Erythroblast (primary cell): ENCODE measurements at regions not wholly inside any gene's neighbourhood (a gene's known extent, or its start where the extent isn't known, plus 50 kb on each side); places are given as distances from the start of the nearest gene placed in this dataset.

Experiments used
- DNase-seq, 2 experiments: peaks; one replicate each; lab custom pipeline; 2025; lab: John Stamatoyannopoulos, UW
- GATA1 ChIP-seq: IDR thresholded peaks from 2 replicates; pipeline ENCODE4 v1.6.1; 2011; ENCODE audit warnings: low read depth, mild to moderate bottlenecking, control low read depth, low read length, moderate library complexity
- POLR2A ChIP-seq: IDR thresholded peaks from 2 replicates; pipeline ENCODE4 v1.6.1; 2011; ENCODE audit warnings: mild to moderate bottlenecking, low read length

DNA sequence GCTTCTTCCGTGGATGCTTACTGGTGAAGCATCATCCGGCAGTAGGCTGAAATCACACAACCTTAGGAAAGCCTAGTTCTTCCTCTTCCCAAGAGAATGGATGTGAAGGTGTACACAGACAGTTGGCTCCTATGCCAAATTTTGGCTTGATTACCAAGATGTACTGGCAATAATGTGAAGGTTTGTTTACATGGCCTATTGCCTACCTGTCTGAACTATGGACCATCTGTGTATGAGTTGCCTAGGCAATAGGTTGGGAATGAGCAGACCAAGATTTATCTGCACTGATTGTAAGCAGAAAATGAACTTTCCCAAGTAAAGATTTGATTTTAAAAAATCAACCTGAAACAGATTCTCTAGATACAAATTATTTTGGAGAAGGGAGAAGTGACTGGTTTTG lies 325.9 kb upstream of the SORCS1 start:
- TF ChIP-seq GATA1 (no peak), POLR2A (no peak)

DNA sequence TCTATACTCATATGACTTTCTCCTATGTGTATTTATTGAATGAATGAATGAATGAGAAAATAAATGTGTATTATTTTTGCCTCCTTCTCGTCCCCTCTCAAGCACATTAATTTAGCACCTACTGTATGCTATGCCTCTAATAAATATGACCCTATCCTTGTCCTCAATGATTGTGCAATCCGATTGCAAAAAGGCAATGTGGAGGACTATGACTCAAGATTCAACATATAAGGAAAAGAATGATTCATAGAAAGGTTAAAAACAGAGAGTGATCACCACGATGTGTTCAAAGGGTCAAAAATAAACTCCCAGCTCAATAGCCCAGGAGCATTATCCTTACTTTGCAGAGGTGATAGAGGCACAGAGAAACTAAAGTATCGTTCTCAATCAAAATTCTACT lies 322.8 kb upstream of the SORCS1 start:
- TF ChIP-seq GATA1, result no peak
- no peak for TF ChIP-seq POLR2A
- DNase-seq, result no peak

More for the DNA sequence above, 325.9 kb upstream of the SORCS1 start:
- DNase-seq, result no peak

DNA sequence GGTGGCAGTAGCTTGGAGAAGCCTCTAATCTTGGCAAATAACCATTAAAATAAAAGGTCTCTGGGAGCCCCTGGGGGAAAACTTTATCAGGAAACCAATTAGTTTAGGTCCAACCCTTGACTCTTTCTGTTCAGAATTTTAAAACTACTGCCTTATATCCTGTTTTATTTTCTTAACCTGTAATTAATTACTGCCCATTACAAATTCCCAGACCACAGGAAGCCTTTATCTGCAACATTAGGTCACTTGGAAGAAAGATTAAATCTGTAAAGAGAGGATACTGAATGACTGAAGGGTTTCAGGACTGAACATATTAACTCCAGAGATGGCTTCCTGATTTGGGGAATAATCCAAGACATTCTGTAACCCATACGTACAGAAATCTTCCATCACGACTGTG lies 320.5 kb upstream of the SORCS1 start:
- DNase-seq, result no peak
- TF ChIP-seq POLR2A, result no peak
- TF ChIP-seq GATA1, result no peak

DNA sequence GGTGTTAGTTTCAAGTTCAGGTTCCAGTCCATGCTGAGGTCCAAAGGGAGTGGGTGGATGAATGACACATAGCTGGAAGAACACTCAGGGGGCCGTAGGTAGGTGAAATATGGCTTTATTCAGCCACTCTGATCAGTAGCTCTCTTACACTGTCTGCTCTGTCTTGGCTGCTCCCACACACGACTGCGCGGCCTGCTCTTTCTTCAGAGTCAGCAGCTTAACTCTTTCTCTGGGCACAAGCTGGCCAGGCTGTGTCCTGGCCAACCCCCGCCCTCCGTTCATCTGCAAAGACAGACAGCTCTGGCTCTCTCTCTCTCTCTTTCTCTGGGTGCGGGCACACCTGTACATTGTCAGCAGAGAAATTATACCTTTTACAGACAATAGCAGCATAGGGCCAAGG lies 317.4 kb upstream of the SORCS1 start:
- DNase-seq, result no peak
- no peak for TF ChIP-seq POLR2A
- no peak for TF ChIP-seq GATA1

DNA sequence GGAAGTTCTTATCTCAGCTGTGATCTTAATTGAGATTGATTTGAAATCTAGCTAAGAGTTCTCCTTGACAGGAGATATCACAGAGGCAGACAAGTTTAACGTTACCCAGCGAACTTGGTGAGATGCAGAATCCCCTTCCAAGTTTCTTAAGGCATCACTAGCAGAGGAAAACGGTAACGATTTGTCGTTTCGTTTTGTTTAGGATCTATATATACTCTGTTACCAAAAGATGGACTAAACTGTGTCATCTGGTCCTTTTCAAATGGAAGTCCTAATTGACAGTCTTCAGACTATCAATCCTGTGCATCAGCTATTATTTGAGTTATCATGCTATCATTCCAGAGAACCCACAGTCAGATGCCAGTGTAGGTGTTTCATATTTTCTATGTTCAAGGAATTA lies 316.7 kb upstream of the SORCS1 start:
- TF ChIP-seq POLR2A (no peak), GATA1 (no peak)
- DNase-seq, result no peak

DNA sequence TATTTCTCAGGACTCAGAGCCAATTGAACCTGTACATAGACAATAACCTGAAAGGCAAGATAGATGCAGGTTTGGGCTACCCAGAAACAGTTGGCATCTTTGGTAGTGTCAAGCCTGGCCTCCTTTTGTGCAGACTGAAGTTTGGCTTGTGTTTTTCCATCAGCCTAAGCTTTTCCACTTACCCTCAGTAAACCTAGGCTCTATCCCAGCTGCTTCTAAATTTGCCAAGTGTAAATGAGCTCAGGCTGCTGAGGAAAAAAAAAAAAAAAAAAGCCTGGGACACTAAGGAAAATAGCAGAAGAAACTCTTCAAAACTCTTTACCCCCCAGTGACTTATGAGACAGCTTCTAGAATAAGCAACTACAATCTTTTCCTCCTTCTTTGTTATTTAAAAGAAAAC lies 316.3 kb upstream of the SORCS1 start:
- no peak for DNase-seq
- no peak for TF ChIP-seq GATA1
- no peak for TF ChIP-seq POLR2A

DNA sequence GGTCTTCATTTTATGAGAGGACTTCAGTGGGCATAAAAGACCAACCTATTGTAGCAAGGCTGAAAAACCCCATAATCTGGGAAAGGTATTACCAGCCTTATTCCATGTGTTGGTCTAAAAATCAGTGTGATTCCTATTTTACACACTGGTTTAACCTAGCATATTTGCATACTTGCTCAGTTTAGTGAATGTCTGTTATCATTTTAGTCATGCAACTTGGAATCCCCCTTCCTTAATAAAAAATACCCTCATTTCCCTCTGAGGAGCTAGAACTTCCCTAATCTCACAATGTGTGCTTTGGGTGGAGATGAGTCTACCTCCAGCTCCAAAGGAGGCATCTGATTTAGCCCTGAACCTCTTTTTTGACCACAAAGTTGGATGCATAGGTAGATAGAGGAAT lies 312.8 kb upstream of the SORCS1 start:
- DNase-seq, result no peak
- TF ChIP-seq GATA1 (no peak), POLR2A (no peak)

DNA sequence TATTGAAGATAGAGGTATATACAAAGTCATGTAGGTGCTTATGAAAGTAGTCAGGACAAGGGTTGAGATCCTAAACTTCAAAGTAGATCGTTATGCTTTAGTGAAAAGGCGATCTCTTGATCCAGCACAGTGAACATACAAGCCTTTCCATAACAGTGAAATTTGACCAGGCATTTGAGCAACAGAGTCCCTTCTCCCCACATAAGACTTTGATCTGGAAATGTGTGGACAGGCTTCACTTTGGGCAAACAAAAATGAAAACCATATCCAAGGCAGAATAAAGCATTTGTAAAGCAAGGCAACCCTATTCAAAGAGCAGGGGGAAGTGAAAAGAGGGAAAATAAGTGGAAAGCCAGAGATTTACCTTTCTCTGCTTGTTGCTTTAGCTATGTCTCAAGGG lies 311.9 kb upstream of the SORCS1 start:
- no peak for DNase-seq
- TF ChIP-seq GATA1 (no peak), POLR2A (no peak)

DNA sequence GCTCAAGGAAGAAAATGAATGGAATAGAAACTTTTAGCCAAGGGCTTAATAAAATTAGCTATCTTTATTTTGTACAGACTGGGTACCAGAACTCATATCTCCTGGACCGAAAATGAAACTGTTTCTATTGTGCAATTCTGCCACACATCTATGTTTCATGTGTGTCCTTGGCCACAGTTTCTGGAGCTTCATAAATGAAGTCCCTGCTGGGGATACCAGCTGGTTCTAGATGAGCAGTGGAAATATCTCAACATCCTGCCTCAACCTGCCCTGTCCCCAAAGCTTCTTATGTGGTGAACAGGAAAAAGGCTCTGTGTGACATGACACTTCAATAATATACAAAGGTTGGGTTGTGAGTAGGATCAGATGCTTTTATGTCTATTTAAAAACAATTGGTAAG lies 310.1 kb upstream of the SORCS1 start:
- TF ChIP-seq POLR2A, result no peak
- TF ChIP-seq GATA1, result no peak
- DNase-seq, result no peak

DNA sequence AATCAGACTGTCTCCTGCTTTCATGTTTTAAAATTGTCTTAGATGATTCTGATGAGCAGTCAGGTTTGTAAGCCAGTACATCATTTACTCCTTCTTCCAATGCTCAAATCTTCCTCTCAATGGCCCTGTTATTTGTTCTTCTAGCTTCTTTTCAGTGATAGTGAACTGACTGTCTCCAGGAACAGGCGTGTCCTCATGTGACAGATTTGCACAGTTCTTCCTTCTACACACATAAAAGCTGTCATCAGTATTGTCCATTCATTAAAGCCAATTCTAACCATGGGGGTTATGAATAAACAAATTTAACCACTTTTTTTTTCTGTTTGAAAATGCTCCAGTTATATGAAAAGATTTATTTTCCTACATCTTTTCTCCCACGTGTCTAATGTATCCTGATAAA lies 308.7 kb upstream of the SORCS1 start:
- TF ChIP-seq GATA1 (no peak), POLR2A (no peak)
- DNase-seq, result no peak

DNA sequence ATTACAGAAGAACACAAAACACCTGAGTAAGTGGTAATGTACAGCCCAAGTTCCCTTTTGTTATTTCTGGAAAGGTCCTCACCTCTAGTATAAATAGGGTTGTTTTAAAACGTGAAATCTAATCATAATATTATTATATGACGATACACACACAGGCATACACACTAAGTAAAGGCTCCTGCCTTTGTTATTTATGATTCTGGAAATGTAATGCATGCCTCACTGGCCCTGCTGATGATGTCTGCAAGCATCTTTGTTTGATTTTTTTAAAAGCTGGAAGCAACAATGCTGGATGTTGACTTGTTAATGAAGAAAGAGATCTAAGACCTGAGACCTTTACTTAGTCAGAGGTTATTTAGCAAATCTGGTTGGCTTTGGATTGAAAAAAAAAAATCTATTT lies 307.4 kb upstream of the SORCS1 start:
- TF ChIP-seq GATA1 (no peak), POLR2A (no peak)
- no peak for DNase-seq

DNA sequence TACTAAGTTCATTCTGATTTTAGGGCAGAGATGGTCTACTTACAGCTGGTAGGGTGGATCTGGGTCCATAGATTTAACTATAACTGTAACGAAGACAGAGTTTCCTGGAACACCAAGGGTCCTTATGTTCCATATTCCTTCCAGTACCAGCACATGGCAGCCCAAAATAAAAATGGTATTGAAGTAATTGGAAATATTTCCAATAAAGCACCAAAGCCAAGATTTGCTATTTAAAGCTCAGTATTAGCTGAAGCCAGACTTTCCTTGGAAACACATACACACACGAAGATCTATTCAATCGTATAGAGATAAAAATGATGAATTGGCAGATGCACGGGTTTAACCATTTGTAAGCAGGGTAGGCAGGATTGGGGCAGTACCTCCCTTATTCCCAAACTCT lies 289.1 kb upstream of the SORCS1 start:
- DNase-seq, result no peak

DNA sequence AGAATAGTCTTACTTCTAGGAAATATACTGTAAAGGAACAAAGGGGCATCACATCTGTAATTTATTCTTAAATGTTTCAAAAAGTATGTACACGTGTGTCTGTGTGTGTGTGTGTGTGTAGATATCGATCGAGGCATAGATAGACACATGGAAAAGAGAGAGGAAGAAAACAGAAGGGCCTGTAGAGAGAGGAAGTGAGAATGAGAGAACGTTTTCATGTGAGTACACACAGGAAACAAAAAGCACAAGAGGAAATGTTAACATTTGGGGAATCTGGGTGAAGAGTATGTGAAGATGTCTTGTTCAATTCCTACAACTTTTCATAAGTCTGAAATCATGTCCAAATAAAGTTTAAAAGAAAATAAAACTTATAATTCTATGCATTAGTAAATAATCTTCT lies 286.5 kb upstream of the SORCS1 start:
- no peak for DNase-seq
- TF ChIP-seq GATA1, result no peak
- TF ChIP-seq POLR2A, result no peak

More for the DNA sequence above, 289.1 kb upstream of the SORCS1 start:
- TF ChIP-seq GATA1 (no peak), POLR2A (no peak)

DNA sequence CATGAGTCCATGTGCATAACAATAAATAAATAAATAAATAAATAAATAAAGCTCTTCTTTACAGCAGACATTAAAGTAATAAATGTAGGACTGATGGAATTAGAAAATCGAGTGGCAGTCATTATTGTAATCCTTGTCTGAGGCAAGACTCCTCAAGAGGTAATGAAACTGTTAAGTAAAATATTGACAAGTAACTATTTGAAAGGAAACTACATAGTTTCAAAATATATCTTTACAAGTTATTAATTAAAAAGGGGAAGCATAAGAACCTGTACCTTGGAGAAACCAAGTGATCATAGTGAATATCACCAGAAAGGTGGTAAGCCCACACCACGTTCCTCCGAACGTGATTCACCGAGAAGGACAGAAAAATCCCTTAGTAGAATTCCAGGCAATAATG lies 285.6 kb upstream of the SORCS1 start:
- DNase-seq, result no peak
- TF ChIP-seq POLR2A (no peak), GATA1 (no peak)

DNA sequence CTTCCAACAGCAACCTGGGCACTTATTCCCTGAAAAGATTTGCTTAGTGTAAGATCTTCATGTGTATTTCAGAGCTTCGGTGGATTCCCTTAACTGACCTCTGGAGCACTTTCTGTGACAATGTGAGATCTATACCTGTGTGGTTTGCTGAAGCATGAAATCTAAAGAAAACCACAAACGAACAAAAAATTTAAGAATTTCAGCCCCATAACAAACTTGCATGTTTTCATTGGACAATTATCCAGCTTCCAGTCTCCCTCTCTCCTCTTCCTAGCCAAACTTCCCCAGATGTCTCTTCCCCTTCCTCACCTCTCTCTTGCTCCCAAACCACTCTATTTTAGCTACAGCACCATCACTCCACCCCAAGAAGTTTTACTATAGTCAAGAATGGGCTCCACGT lies 279.9 kb upstream of the SORCS1 start:
- TF ChIP-seq POLR2A (no peak), GATA1 (no peak)

DNA sequence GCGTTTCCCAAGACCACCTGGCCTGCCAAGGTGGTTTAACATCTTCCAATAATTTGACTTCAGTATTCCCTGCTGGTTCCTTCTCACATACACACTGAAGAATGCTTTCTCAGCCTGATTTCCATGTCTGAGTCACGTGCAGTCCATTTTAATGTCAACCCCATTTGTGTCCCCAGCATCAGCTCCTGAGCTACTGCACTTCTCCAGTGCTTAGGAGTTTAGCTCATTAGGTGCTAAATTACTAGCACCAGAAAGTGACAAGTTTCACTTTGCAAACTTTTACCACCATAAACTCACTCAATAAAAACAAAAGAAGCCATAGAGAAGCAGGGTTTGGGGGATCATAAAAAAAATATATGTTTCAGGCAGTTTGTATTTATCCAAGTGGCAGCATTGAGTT lies 279.3 kb upstream of the SORCS1 start:
- TF ChIP-seq GATA1, result no peak
- no peak for TF ChIP-seq POLR2A
- DNase-seq, result no peak

More for the DNA sequence above, 279.9 kb upstream of the SORCS1 start:
- DNase-seq, result no peak
